GM18951 (cell line): ENCODE measurements at regions not wholly inside any gene's neighbourhood (a gene's known extent, or its start where the extent isn't known, plus 50 kb on each side); places are given as distances from the start of the nearest gene placed in this dataset.

ENCODE experiments used
- POLR2A ChIP-seq: IDR thresholded peaks from 4 replicates; pipeline ENCODE4 v1.6.1; 2011; ENCODE audit warnings: mild to moderate bottlenecking; ENCODE audit not compliant: insufficient read length, insufficient read depth; ENCODE audit errors: extremely low read depth
- in situ Hi-C: fragments of 300-500 bp; cut with MboI; formaldehyde crosslinking; loops from one replicate; pipeline ENCODE4 v1.12.0; 2022; ENCODE audit warnings: low sequenced_read_pairs, mixed read lengths, inconsistent platforms; ENCODE audit not compliant: unreplicated experiment

DNA sequence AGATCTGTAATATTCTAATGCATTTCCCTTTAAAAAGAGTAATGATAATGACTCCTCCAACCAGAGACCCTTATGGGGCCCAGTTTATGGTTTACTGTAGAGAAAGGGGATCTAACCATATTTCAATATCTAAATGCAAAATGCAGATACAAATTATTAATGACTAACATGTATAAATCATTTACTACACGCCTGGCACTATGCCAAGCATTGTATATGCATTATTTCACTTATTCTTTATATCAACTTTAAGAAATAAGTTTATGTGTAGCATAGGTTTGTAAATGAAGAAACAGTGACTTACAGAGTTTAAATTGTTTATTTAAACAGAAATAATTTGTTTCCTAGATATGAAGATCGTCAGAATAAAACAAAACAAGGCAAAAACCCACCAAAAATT, 86.2 kb upstream of the SCEL start:
- in situ Hi-C loops, result no loop called here
- no peak for TF ChIP-seq POLR2A

- TF ChIP-seq POLR2A, result no peak
- in situ Hi-C loops, result no loop called here
Measured at GRCh38 chr13:77448689-77449088, 86.8 kb upstream of the SCEL start.

DNA sequence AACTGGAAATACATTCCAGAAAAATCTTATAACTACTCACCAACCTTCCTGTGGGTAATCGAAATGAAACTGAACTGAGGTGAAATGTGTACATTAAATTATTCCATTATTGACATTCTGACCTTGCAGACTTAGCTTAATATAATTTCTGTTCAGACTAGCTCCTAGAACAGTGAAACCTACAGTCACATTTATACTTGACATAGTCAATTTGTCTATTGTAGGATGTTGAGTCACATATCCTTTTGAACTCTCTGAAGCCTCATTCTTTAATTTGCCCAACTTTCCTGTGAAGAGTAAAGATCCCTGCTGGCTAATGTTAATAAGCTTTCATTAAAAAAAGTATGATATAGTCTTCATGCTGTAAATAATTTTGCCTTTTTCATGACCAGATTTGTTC, 92.0 kb upstream of the SCEL start:
- TF ChIP-seq POLR2A, result no peak
- in situ Hi-C loops, result no loop called here

GRCh38 chr13:77437267-77437666, 98.2 kb upstream of the SCEL start:
- in situ Hi-C loops, result no loop called here
- no peak for TF ChIP-seq POLR2A

DNA sequence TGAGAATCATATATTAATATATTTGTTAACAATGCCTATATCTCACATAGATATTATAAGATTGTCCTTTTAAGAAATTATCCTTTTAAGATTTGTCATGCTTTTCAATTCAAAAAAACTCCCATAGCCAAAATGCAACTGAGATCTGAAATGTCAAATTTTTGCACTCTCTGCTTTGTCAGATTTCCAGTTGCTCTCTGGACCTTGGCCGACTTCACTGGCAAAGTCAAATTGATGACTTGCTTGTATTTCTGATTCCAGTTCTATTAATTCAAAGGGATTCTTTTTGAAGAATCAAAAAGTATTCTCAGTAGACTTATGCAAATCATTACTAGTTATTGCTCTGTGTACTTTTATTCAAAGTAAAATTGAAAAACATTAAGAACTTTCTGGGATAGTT, 101.2 kb upstream of the SCEL start:
- in situ Hi-C loops, result no loop called here
- no peak for TF ChIP-seq POLR2A

GRCh38 chr13:77431449-77431848, 104.1 kb upstream of the SCEL start:
- in situ Hi-C loops, result no loop called here
- TF ChIP-seq POLR2A, result no peak

DNA sequence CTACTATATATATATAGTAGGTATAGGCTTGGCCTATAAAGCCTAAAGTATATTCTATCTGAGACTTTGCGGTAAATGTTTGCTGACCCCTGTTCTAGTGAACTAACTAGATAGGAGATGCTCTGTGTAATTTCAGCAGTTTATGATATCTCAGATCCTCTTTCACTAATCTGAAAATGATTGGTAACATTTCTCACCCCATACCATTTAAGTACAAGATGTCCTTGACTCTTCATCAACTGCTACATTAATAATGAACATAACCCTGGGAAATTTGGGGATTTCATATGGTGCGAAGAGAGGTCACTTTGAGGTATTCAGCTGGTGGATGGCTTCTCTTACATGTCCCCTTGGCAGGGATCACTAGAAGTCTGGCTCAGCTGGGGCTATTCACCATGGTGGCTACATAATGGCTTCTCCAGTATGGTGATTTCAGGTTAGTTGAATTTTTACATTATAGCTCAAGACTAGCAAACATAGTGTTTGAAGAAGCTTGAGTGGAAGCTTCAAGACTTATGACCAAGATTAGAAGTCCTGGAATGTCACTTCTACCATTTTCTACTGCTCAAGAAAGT, 103.6 kb upstream of the MYCBP2 start:
- TF ChIP-seq POLR2A, result no peak
- in situ Hi-C loops, result no loop called here

DNA sequence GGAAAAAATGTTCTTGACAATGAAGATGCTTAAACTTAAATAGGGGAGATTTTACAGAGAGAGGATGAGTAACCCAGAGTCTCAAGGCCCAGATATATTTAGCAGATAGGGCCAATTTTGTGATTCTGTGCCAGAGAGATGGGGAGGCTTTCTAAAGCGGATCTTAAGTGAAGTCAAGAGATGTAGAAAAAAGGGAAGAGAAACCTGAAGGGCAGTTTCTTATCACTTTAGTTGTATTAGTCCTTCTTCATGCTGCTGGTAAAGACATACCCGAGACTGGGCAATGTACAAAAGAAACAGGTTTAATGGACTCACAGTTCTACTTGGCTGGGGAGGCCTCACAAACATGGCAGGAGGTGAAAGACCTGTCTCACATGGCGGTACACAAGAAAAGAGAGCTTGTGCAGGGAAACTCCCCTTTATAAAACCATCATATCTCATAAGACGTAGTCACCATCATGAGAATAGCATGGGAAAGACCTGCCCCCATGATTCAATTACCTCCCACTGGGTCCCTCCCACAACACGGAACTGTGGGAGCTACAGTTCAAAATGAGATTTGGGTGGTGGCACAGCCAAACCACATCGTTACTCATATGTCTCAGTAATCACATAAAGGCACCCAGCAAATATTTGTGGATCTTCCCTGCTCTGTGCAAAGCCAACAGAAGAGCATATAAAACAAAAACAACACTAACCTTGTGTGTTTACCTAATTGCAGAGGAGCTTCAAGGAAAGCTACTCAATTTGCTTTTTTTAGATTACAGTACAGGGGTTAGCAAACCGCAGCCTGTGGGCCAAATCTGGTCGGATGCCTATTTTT, 102.6 kb upstream of the MYCBP2 start:
- peak; percentile 17 for TF ChIP-seq POLR2A
- in situ Hi-C loops, result no loop called here

DNA sequence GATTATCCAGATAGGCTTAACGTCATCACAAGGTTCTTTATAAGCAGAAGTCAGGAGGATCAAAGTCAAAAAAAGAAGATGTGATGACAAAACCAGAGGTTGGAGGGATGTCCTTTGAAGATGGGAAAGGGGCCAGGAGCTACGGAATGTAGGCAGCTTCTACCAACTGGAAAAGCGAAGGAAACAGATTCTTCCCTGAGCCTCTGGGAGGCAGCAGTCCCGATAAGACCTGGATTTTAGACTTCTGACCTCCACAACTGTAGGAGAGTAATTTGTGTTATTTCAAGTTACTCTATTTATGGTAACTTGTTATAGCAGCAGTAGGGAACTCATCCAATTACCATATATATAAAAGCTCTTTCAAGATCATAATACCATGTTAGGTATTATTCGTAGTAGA, 98.8 kb upstream of the MYCBP2 start:
- no peak for TF ChIP-seq POLR2A
- in situ Hi-C loops, result no loop called here

- in situ Hi-C loops, result no loop called here
- no peak for TF ChIP-seq POLR2A
Measured at GRCh38 chr13:77423296-77423695, 96.4 kb upstream of the MYCBP2 start.

DNA sequence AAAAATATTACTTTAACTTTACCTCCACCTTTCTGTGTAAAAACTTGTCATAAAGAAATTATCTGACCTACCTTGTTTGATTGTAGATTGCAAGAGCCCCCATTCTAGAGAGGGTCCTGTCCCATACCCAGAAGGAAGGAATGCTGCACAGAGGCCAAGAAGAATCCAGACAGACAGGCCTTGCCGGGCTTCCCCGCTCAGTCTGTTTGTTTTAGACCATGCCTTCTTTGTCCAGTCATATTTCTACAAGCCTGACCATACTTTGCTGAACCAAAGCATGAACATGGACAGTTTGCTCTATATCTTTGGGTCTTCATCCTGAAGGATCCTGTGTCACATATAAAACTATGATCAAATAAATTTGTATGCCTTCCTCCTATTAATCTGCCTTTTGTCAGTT, 95.8 kb upstream of the MYCBP2 start:
- no peak for TF ChIP-seq POLR2A
- in situ Hi-C loops, result no loop called here

GRCh38 chr13:77417897-77418296, 91.0 kb upstream of the MYCBP2 start:
- no peak for TF ChIP-seq POLR2A
- in situ Hi-C loops, result no loop called here

- TF ChIP-seq POLR2A, result no peak
- in situ Hi-C loops, result no loop called here
Measured at GRCh38 chr13:77416666-77417212, 89.8 kb upstream of the MYCBP2 start.
